Fibroblast of lung (primary cell): ENCODE measurements at regions not wholly inside any gene's neighbourhood (a gene's known extent, or its start where the extent isn't known, plus 50 kb on each side); places are given as distances from the start of the nearest gene placed in this dataset.

Experiments
- CTCF ChIP-seq, 2 donors: IDR thresholded peaks in 1 of 2; conservative IDR thresholded peaks in 1 of 2; 1 replicate in 1 of 2; 2 replicates in 1 of 2; pipeline ENCODE4 v1.5.1; 2011 to 2012; ENCODE audit warnings: low read length in 2 of 2, control low read depth in 1 of 2, inconsistent platforms in 1 of 2, low read depth in 1 of 2, mild to moderate bottlenecking in 1 of 2
- EZH2 ChIP-seq: IDR thresholded peaks from 2 replicates; pipeline ENCODE4 v1.5.1; 2012; ENCODE audit warnings: low read length, control low read depth, mild to moderate bottlenecking; ENCODE audit errors: missing control alignments

- TF ChIP-seq CTCF (conservative IDR thresholded peaks at IDR 0.05 in 1 of 2, IDR thresholded peaks at IDR 0.05 in 1 of 2; ENCODE audit: low read depth in 1 of 2, low read length in 2 of 2) (no peak), EZH2 (no peak)
Measured at GRCh38 chr3:89571298-89571697, 463.9 kb downstream of the EPHA3 start.
